GM04503 (cell line): ENCODE measurements at regions not wholly inside any gene's neighbourhood (a gene's known extent, or its start where the extent isn't known, plus 50 kb on each side); places are given as distances from the start of the nearest gene placed in this dataset.
"Not testable (repeated sequence)": the region's sequence is repeated elsewhere in the genome, so short reads cannot be mapped to it uniquely, and the experiment has no call there.

Source experiments
- DNase-seq: peaks from one replicate; pipeline ENCODE4 v3.0.0-alpha.2; 2012; ENCODE audit warnings: low read depth

DNA sequence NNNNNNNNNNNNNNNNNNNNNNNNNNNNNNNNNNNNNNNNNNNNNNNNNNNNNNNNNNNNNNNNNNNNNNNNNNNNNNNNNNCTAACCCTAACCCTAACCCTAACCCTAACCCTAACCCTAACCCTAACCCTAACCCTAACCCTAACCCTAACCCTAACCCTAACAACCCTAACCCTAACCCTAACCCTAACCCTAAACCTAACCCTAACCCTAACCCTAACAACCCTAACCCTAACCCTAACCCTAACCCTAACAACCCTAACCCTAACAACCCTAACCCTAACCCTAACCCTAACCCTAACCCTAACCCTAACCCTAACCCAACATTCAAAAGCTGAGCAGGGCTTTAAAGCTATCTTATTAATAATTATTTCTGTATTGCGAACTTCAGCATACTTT is 182.5 kb upstream of the FAM20C start:
- DNase-seq = not testable (repeated sequence)

DNA sequence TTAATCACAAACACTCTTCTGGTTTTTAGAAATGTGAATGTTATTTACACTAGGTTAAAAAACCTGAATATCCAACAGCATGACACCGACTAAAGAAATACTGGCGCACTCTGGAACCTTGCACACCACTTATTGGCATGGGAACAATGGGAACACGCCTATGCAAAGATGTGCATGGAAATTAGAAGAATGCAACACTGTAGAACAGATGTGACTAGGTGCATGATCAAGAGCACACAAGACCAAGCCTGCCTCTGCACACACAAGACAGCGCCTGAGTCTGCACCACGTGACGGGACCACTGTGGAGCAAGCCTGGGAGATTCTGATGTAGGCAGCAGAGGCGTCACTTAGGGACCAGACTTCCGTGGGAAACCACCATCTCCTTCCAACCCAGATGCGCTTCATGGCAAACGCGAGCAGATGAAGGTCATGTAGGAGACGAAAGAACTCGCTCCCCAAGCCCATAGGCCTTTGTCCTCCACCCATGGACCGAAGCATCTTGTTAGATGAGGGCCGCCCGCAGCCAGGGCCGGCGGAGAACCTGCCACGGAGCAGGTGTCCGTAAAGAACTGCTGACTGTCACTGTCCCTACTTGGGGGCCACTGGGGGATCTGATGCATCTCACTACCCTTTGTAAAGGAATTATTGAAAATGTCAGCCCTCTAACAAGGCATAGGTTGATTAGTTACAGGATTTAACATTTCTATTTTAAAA is 159.6 kb upstream of the FAM20C start:
- not testable (repeated sequence) for DNase-seq

DNA sequence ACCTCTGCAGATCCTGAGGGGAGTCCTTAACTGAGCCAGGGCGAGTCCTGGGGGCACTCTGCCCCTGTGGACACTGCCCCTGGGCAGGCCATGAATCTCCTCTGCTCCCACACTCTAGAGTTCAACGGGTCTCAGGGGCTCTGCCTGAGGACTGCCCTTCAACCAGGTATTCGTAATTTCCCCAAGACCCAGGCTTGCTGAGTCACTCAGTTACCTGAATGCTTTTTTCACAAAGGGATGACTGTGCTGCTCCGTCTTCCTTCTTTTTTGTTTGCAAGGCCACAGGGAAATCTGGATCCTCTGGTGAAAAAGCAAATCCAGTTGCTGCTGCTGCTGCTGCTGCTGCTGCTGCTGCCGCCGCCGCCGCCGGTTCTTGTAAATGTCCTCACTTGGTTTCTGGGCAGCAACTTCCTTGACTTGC is 157.2 kb upstream of the FAM20C start:
- not testable (repeated sequence) for DNase-seq

DNA sequence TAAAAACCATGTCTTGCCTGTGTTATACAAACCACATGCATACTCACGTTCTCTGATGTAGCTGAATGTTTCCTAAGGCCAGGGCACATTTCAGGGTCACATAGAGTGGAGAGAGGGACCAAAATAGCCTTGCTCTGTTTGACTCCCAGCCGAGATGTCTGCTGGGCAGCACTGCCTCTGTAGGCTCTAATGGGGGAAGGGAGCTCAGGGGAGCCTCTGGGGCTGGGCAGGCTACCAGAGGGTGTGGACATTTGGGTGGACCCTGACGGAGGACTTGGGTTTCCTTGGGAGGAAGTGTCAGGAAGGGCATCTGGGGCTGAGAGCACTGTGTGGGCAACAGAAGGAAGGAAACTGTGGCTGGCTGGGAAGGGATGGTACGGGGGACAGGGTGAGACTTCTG is 155.8 kb upstream of the FAM20C start:
- not testable (repeated sequence) for DNase-seq

DNA sequence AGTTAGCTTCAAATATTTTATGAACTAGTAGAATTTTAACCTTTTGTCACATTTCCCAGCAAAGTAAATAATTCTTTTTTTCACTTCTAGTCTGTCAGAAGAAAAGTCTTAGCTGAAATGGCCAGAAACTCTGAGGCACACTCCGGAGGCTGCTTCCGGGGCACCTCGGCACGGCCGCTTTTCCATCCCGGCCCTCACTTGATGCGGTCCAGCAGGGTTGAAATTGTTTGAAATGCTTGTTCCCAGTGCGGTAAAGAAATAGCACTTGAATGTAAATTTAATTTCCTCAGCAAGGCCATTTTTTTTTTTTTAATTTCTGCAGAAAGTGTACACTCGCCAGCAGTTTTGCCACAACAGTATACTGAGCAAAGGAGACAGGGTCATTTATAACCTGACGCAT is 154.7 kb upstream of the FAM20C start:
- DNase-seq = not testable (repeated sequence)

GRCh38 chr7:38444-38843 is 153.9 kb upstream of the FAM20C start:
- not testable (repeated sequence) for DNase-seq

- DNase-seq = not testable (repeated sequence)
Measured at GRCh38 chr7:39984-40740, 152.2 kb upstream of the FAM20C start.

DNA sequence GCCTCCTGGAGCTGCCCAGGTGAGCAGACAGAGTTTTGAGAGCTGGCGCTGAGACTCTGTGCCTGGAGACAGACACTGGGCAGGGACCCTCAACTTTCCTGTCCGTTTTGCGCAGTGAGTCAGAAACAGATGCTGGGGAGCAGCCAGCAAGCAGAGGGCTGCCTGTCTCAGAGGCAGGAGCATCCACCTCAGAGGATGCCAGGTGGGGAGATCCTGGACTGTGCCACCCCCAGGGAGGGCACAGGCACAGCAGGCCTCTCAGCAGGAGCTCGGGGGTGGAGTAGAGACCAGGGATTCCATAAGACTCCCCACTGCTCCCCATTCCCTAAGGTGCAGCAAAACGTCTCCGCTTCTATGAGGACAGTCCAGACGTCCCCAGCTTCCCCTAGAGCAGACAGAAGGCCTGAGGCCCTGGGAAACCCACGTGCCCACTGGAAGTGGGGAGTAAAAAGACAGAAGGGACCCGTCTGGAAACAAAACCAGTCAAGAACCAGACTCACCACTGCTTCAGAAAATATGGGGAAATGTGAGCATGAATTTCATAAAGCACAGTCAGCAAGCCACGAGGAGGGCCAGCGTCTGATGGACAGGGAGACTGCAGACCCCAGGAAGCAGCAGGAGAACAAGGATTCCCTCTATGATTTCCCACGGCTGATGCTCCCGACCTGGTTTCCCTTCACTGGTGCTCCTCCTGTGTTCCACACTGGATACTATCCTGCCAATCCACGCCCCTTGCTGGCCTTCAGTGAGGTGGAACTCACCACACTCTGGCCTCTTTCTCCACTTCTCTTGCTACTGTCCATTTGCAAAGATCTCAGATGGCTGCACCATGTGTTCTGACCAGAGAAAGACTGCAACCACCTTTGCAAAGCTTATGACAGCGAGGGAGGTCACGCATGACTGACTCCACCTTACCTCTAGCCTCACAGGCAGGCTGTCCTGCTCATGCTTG is 151.3 kb upstream of the FAM20C start:
- DNase-seq = no peak

GRCh38 chr7:41917-42565 is 150.3 kb upstream of the FAM20C start:
- DNase-seq = no peak

DNA sequence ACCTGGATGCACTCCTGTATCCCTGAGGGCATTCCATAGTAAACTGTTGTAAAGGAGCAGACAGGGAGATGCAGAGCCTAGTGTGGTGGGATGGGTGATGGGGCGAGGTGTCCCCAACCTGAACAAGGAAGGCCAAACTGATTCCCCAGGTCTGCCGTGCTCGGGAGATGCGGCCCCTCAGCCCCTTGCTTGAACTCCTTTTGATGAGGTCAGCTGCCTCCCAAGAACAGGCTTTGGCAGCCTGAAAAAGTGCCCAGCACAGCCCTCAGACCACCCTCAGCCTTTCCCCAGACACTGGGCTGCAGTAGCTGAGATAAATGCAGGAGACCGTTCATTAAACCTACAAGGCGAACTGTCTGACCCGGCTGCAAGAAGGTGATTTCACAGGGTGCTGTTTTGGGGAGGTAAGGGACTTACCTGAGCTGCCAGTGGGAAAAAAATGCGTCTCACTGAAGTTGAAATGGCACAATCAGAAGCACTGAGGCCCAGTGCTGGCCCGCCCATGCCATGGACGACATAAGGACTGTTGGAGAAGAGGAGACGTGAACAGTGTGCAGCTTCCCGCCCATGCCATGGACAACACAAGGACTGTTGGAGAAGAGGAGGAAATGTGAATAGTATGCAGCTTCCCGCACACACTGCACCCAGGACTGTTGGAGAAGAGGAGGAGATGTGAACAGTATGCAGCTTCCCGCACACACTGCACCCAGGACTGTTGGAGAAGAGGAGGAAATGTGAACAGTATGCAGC is 148.4 kb upstream of the FAM20C start:
- DNase-seq = no peak

- no peak for DNase-seq
Measured at GRCh38 chr7:44541-44896, 147.9 kb upstream of the FAM20C start.

DNA sequence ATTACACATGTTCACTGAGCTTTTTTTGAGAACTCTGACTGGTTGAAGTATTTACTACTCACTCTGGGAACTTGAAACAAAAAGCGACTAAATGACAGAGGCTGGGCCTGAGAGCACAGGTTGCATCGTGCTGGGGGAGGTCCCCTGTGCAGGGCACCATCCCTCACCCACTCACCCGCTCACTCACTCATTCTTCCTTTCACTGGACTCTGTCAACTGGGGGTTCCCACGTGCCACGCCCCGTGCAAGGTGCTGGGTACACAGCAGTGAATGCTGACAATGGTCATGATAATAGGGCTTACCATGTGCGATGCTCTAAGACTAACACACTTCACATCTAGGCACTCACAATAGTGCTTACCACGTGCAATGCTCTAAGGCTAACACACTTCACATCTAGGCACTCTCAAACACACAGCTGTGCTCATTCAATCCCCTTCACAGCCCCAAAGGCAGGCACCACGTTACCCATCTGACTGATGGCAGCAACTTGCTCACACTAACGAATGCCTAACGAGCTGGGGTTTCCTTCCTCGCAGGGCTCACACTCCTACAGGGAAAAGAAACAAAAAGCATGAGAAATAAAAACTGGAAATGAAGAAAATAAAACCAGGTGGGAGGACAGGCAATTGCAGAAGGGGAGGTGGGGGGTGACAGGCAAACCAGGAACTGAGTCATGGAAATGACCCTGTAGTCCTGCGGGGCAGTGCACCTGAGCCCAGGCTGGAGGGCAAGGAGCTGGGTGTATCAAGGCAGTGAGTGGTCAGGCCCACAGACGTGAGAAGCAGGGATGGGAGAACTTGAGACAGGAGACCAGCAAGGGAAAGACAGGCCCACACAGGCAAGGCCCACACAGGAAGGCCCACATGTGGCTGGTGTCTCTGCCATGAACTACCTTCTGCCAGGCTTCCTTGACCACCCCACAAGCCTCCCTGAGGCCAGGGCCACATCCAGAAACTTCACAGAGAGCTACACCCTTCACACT is 147.0 kb upstream of the FAM20C start:
- no peak for DNase-seq

- DNase-seq = no peak
Measured at GRCh38 chr7:46123-46829, 146.1 kb upstream of the FAM20C start.

DNA sequence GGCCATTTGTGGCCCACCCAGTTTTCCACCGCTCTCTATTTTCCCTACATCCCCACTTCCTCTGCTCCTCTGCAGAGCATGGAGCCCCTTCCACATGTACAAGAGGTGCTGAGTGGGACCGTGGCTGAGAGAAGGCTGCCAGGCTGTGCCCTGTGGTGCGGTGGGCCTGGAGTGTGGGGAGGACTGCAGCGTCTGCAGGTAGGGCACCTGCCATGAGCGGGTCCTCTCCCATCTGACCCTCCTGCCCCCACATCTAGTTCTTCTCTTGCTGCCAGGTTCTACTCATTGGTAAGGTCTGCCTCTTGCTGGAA is 145.6 kb upstream of the FAM20C start:
- DNase-seq = no peak

GRCh38 chr7:51456-52068 is 140.8 kb upstream of the FAM20C start:
- DNase-seq = no peak

DNA sequence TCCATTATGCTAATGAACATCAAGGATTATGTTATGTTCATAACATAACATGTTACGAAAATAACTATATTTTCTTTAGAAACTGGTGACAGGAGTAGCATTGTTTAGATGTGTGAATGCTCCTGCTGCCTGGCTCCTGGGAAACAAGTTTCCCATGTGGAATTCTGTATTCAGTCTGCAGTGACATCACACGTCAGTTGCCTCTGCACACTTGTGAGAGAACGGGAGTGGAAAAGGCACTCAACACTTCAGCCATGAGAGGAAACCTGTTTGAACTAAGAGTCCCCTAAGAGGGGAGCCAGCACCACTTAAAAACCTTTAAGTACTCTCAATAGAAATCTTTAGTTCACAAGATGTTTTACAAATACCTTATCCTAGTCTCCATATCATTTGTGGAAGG is 140.3 kb upstream of the FAM20C start:
- no peak for DNase-seq

DNA sequence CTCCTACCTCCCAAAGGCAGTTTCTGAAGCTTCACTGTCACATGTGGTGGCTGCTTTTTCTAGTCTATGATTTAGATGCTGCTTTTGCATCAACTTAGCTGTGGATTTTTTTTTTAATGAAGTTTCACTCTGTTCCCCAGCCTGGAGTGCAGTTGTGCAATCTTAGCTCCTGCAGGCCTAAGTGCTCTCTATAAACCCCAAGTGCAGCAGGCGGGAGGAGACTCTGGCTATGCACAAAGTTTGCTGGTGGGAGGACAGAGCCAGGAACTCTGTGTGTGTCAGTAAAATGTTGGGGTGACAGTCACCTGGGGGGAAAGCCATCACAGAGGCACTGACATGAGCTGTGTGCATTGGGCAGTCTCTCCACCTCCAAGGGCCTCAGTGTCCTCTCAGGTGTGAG is 138.8 kb upstream of the FAM20C start:
- no peak for DNase-seq

GRCh38 chr7:54615-55014 is 137.8 kb upstream of the FAM20C start:
- no peak for DNase-seq

- no peak for DNase-seq
Measured at GRCh38 chr7:55690-56248, 136.6 kb upstream of the FAM20C start.
